C1 segment of cervical spinal cord (tissue), 14 donors: ENCODE measurements at regions not wholly inside any gene's neighbourhood (a gene's known extent, or its start where the extent isn't known, plus 50 kb on each side); places are given as distances from the start of the nearest gene placed in this dataset.
"Not testable (repeated sequence)": the region's sequence is repeated elsewhere in the genome, so short reads cannot be mapped to it uniquely, and the experiment has no call there.

Source experiments
- DNase-seq, 14 donors: peaks; one replicate each; lab custom pipeline; 2025; lab: John Stamatoyannopoulos, UW

- no peak for DNase-seq
Measured at GRCh38 chr4:145297556-145297955, 117.2 kb upstream of the OTUD4 start.

GRCh38 chr4:145295547-145295946, 115.2 kb upstream of the OTUD4 start:
- DNase-seq = no peak

- DNase-seq = no peak
Measured at GRCh38 chr4:145295122-145295521, 114.7 kb upstream of the OTUD4 start.

- no peak for DNase-seq
Measured at GRCh38 chr4:145293658-145294057, 113.3 kb upstream of the OTUD4 start.

GRCh38 chr4:145290955-145291354, 110.6 kb upstream of the OTUD4 start:
- no peak for DNase-seq

- DNase-seq = no peak
Measured at GRCh38 chr4:145289403-145290076, 109.2 kb upstream of the OTUD4 start.

- no peak for DNase-seq
Measured at GRCh38 chr4:145287351-145287750, 107.0 kb upstream of the OTUD4 start.

GRCh38 chr4:145285928-145286327, 105.5 kb upstream of the OTUD4 start:
- DNase-seq = no peak

GRCh38 chr4:145283909-145284308, 103.5 kb upstream of the OTUD4 start:
- no peak for DNase-seq

- DNase-seq = no peak
Measured at GRCh38 chr4:145281951-145282350, 101.6 kb upstream of the OTUD4 start.

- DNase-seq = no peak
Measured at GRCh38 chr4:145281224-145281623, 100.8 kb upstream of the OTUD4 start.

- DNase-seq = no peak
Measured at GRCh38 chr4:145280541-145280940, 100.2 kb upstream of the OTUD4 start.

- no peak for DNase-seq
Measured at GRCh38 chr4:145279122-145279960, 99.0 kb upstream of the OTUD4 start.

GRCh38 chr4:145278341-145279121, 98.1 kb upstream of the OTUD4 start:
- DNase-seq = no peak

GRCh38 chr4:145277011-145277410, 96.6 kb upstream of the OTUD4 start:
- DNase-seq = no peak

GRCh38 chr4:145276050-145276449, 95.7 kb upstream of the OTUD4 start:
- DNase-seq = no peak

GRCh38 chr4:145271194-145271593, 90.8 kb upstream of the OTUD4 start:
- DNase-seq = no peak

- DNase-seq = no peak
Measured at GRCh38 chr4:145266881-145267280, 86.5 kb upstream of the OTUD4 start.

GRCh38 chr4:145260091-145260490, 79.7 kb upstream of the OTUD4 start:
- DNase-seq = no peak

GRCh38 chr4:145255311-145255710, 74.9 kb upstream of the OTUD4 start:
- DNase-seq = not testable (repeated sequence)

- no peak for DNase-seq
Measured at GRCh38 chr4:145252190-145252589, 71.8 kb upstream of the OTUD4 start.

GRCh38 chr4:145251391-145251790, 71.0 kb upstream of the OTUD4 start:
- no peak for DNase-seq
